ENCODE measurements at regions not wholly inside any gene's neighbourhood (a gene's known extent, or its start where the extent isn't known, plus 50 kb on each side); places are given as distances from the start of the nearest gene placed in this dataset.

- TF ChIP-seq SP1 (IDR thresholded peaks at IDR 0.05) (no peak), TARDBP (IDR thresholded peaks at IDR 0.05) (no peak), LEF1 (IDR thresholded peaks at IDR 0.05; ENCODE audit: borderline replicate concordance) (no peak), ZNF384 (IDR thresholded peaks at IDR 0.05) (no peak), FOXA1 (IDR thresholded peaks at IDR 0.05) (no peak), FOXM1 (IDR thresholded peaks at IDR 0.05; ENCODE audit: borderline replicate concordance) (no peak), ELF4 (IDR thresholded peaks at IDR 0.05) (no peak), BHLHE40 (IDR thresholded peaks at IDR 0.05; ENCODE audit: borderline replicate concordance) (no peak), PKNOX1 (IDR thresholded peaks at IDR 0.05) (no peak), CTBP1 (IDR thresholded peaks at IDR 0.05; ENCODE audit: borderline replicate concordance) (no peak), L3MBTL2 (conservative IDR thresholded peaks at IDR 0.05) (no peak)
Measured at GRCh38 chr11:97865424-97866012, 1155.2 kb upstream of the CNTN5 start.
